Mammary epithelial cell (primary cell): ENCODE measurements at regions not wholly inside any gene's neighbourhood (a gene's known extent, or its start where the extent isn't known, plus 50 kb on each side); places are given as distances from the start of the nearest gene placed in this dataset.
"Not testable (repeated sequence)": the region's sequence is repeated elsewhere in the genome, so short reads cannot be mapped to it uniquely, and the experiment has no call there.

Experiments
- EZH2 ChIP-seq: IDR thresholded peaks from 2 replicates; pipeline ENCODE4 v1.6.1; 2012; ENCODE audit warnings: low read length, inconsistent platforms, borderline replicate concordance
- TF ChIP-seq, protein P1 (sequence below), 2 donors: IDR thresholded peaks in 1 of 2; conservative IDR thresholded peaks in 1 of 2; 2 replicates each; pipeline ENCODE4 v1.5.1; 2011 to 2012; ENCODE audit warnings: inconsistent platforms in 2 of 2, low read length in 2 of 2, mild to moderate bottlenecking in 2 of 2, control low read depth in 1 of 2, low read depth in 1 of 2; ENCODE audit not compliant: insufficient read depth in 1 of 2; ENCODE audit errors: extremely low read depth in 1 of 2

DNA sequence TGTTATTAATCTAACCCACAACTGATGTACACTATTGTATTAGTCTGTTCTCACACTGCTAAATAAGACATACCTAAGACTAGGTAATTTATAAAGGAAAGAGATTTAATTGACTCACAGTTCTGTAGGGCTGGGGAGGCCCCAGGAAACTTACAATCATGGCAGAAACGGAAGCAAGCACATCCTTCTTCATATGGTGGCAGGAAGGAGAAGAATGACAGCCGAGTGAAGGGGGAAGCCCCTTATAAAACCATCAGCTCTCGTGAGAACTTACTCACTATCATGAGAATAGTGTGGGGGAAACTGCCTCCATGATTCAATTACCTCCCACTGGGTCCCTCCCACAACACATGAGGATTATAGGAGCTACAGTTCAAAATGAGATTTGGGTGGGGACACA lies 210.3 kb upstream of the POU1F1 start:
- TF ChIP-seq, protein P1, sequence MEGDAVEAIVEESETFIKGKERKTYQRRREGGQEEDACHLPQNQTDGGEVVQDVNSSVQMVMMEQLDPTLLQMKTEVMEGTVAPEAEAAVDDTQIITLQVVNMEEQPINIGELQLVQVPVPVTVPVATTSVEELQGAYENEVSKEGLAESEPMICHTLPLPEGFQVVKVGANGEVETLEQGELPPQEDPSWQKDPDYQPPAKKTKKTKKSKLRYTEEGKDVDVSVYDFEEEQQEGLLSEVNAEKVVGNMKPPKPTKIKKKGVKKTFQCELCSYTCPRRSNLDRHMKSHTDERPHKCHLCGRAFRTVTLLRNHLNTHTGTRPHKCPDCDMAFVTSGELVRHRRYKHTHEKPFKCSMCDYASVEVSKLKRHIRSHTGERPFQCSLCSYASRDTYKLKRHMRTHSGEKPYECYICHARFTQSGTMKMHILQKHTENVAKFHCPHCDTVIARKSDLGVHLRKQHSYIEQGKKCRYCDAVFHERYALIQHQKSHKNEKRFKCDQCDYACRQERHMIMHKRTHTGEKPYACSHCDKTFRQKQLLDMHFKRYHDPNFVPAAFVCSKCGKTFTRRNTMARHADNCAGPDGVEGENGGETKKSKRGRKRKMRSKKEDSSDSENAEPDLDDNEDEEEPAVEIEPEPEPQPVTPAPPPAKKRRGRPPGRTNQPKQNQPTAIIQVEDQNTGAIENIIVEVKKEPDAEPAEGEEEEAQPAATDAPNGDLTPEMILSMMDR (conservative IDR thresholded peaks at IDR 0.05 in 1 of 2, IDR thresholded peaks at IDR 0.05 in 1 of 2; ENCODE audit: extremely low read depth in 1 of 2, insufficient read depth in 1 of 2, low read depth in 1 of 2, low read length in 2 of 2): not testable (repeated sequence)
- TF ChIP-seq EZH2: not testable (repeated sequence)
